Sigmoid colon (tissue), 4 donors: ENCODE measurements at regions not wholly inside any gene's neighbourhood (a gene's known extent, or its start where the extent isn't known, plus 50 kb on each side); places are given as distances from the start of the nearest gene placed in this dataset.

Experiments used
- CTCF ChIP-seq, 4 experiments: fragments of 450-650 bp in 3 of 4; fragments of 200-600 bp in 1 of 4; IDR thresholded peaks; one replicate each; pipeline ENCODE4 v1.5.1; 2016 to 2019; ENCODE audit warnings: antibody characterized with exemption in 4 of 4, mild to moderate bottlenecking in 3 of 4, moderate library complexity in 2 of 4
- EP300 ChIP-seq, 4 donors: sonication (generic); formaldehyde crosslinking; IDR thresholded peaks; one replicate each; pipeline ENCODE4 v1.6.1; 2017; ENCODE audit warnings: antibody characterized with exemption in 4 of 4
- POLR2A ChIP-seq, 2 donors: fragments of 450-650 bp; IDR thresholded peaks; one replicate each; pipeline ENCODE4 v1.6.1; 2016; ENCODE audit warnings: antibody characterized with exemption in 2 of 2, mild to moderate bottlenecking in 2 of 2, moderate library complexity in 2 of 2

GRCh38 chrX:104334971-104335370 lies 80.2 kb upstream of the ESX1 start:
- TF ChIP-seq CTCF (IDR thresholded peaks at IDR 0.05) (no peak), EP300 (IDR thresholded peaks at IDR 0.05) (no peak), POLR2A (IDR thresholded peaks at IDR 0.05) (no peak)
